Transverse colon (tissue), 4 donors: ENCODE measurements at regions not wholly inside any gene's neighbourhood (a gene's known extent, or its start where the extent isn't known, plus 50 kb on each side); places are given as distances from the start of the nearest gene placed in this dataset.

Source experiments
- DNase-seq: peaks from one replicate; pipeline ENCODE4 v3.0.0-alpha.2; 2019
- H3K27ac ChIP-seq, 4 donors: fragments of 200-600 bp; sonication (generic); 2 replicates each; pipeline ENCODE4 v1.5.1; 2016 to 2018; ENCODE audit warnings: inconsistent platforms in 4 of 4
- H3K27me3 ChIP-seq: fragments of 200-600 bp; sonication (generic); 2 replicates; pipeline ENCODE4 v1.5.1; 2017; ENCODE audit warnings: inconsistent platforms
- H3K36me3 ChIP-seq, 4 donors: fragments of 200-600 bp; sonication (generic); 2 replicates each; pipeline ENCODE4 v1.5.1; 2017 to 2019; ENCODE audit warnings: inconsistent platforms in 4 of 4
- H3K4me1 ChIP-seq, 4 donors: fragments of 200-600 bp; sonication (generic); 2 replicates each; pipeline ENCODE4 v1.5.1; 2017 to 2020; ENCODE audit warnings: inconsistent platforms in 4 of 4
- H3K4me3 ChIP-seq, 4 donors: fragments of 200-600 bp; sonication (generic); 1 replicate in 1 of 4; 2 replicates in 3 of 4; pipeline versions ENCODE4 v1.5.1 to v1.6.1; 2017 to 2019; ENCODE audit warnings: inconsistent platforms in 4 of 4
- H3K9me3 ChIP-seq, 2 donors: fragments of 200-600 bp; sonication (generic); 2 replicates each; pipeline ENCODE4 v1.5.1; 2017 to 2019; ENCODE audit warnings: inconsistent platforms in 2 of 2
- CTCF ChIP-seq, 5 experiments: fragments of 200-600 bp in 3 of 5; fragments of 450-650 bp in 2 of 5; sonication (generic) in 3 of 5; IDR thresholded peaks; 1 replicate in 2 of 5; 2 replicates in 3 of 5; pipeline ENCODE4 v1.5.1; 2016 to 2017; ENCODE audit warnings: antibody characterized with exemption in 5 of 5, inconsistent platforms in 3 of 5, mild to moderate bottlenecking in 2 of 5, moderate library complexity in 1 of 5
- EP300 ChIP-seq: sonication (generic); formaldehyde crosslinking; IDR thresholded peaks from one replicate; pipeline ENCODE4 v1.6.1; 2017; ENCODE audit warnings: antibody characterized with exemption, low read depth
- POLR2A ChIP-seq: fragments of 450-650 bp; IDR thresholded peaks from one replicate; pipeline ENCODE4 v1.6.1; 2016; ENCODE audit warnings: antibody characterized with exemption, mild to moderate bottlenecking, moderate library complexity
- POLR2AphosphoS5 ChIP-seq, 3 donors: sonication (generic); formaldehyde crosslinking; IDR thresholded peaks; one replicate each; pipeline ENCODE4 v1.6.1; 2016; ENCODE audit warnings: antibody characterized with exemption in 3 of 3
- WGBS, 2 donors: methylation state at CpG; one replicate each; pipeline ENCODE4 v1.1.5; 2018; ENCODE audit warnings: low coverage in 1 of 2; 5-methylcytosine and 5-hydroxymethylcytosine counted together
- in situ Hi-C, 4 donors: fragments of 200-750 bp; cut with MboI; loops; one replicate each; pipeline versions ENCODE4 v1.15.0 to v1.15.1; 2017; ENCODE audit warnings: low sequenced_read_pairs in 3 of 4, low pct_ligation_motif_present in 1 of 4, low pct_unique_long_range_greater_than_20kb in 1 of 4
- intact Hi-C: fragments of 100-400 bp; cut with DNase I; formaldehyde crosslinking; loops from one replicate; pipeline ENCODE4 v1.15.1; 2023; ENCODE audit warnings: low total_unique reads

GRCh38 chr14:45916340-45916953 is 663.4 kb upstream of the MIS18BP1 start:
- Histone ChIP-seq H3K9me3 (peaks cover 0 to 6% of the 10 kb centered on the region in 2 donors), H3K4me1 (no peaks in the 10 kb centered on the region), H3K4me3 (no peak overlapping the region), H3K27me3 (no peaks in the 10 kb centered on the region), H3K36me3 (no peaks in the 10 kb centered on the region), H3K27ac (no peak overlapping the region)
- TF ChIP-seq CTCF (IDR thresholded peaks at IDR 0.05): no peak
- TF ChIP-seq POLR2A: no peak
- TF ChIP-seq EP300: no peak
- TF ChIP-seq POLR2AphosphoS5 (IDR thresholded peaks at IDR 0.05): no peak
- intact Hi-C loops (no loop called here), in situ Hi-C loops (no loop called here)
- 31 to 49% methylated on average over 2 to 3 of the region's 3 CpGs for WGBS, 2 donors
- DNase-seq: no peak

GRCh38 chr14:45907782-45908181 is 654.8 kb upstream of the MIS18BP1 start:
- no peak for DNase-seq
- Histone ChIP-seq H3K27ac (no peak overlapping the region), H3K27me3 (no peaks in the 10 kb centered on the region), H3K4me1 (no peaks in the 10 kb centered on the region), H3K36me3 (no peaks in the 10 kb centered on the region), H3K9me3 (no peaks in the 10 kb centered on the region), H3K4me3 (no peak overlapping the region)
- WGBS, 2 donors: 54 to 80% methylated on average over 1 of the region's 1 CpG
- in situ Hi-C loops: no loop called here
- TF ChIP-seq POLR2A (no peak), POLR2AphosphoS5 (IDR thresholded peaks at IDR 0.05) (no peak), EP300 (no peak), CTCF (IDR thresholded peaks at IDR 0.05) (no peak)
- intact Hi-C loops: no loop called here

GRCh38 chr14:45906257-45906656 is 653.3 kb upstream of the MIS18BP1 start:
- intact Hi-C loops (no loop called here), in situ Hi-C loops (no loop called here)
- Histone ChIP-seq H3K4me1 (no peaks in the 10 kb centered on the region), H3K27me3 (no peaks in the 10 kb centered on the region), H3K9me3 (no peaks in the 10 kb centered on the region), H3K36me3 (no peaks in the 10 kb centered on the region), H3K27ac (no peak overlapping the region), H3K4me3 (no peak overlapping the region)
- 56 to 63% methylated on average over 1 of the region's 1 CpG for WGBS, 2 donors
- TF ChIP-seq POLR2A (no peak), CTCF (IDR thresholded peaks at IDR 0.05) (no peak), EP300 (no peak), POLR2AphosphoS5 (IDR thresholded peaks at IDR 0.05) (no peak)
- DNase-seq: no peak

- Histone ChIP-seq H3K4me1 (no peaks in the 10 kb centered on the region), H3K27ac (no peak overlapping the region), H3K27me3 (no peaks in the 10 kb centered on the region), H3K9me3 (no peaks in the 10 kb centered on the region), H3K4me3 (no peak overlapping the region), H3K36me3 (no peaks in the 10 kb centered on the region)
- 71 to 81% methylated on average over 1 of the region's 1 CpG for WGBS, 2 donors
- no peak for DNase-seq
- intact Hi-C loops (no loop called here), in situ Hi-C loops (no loop called here)
- TF ChIP-seq CTCF (IDR thresholded peaks at IDR 0.05) (no peak), POLR2AphosphoS5 (IDR thresholded peaks at IDR 0.05) (no peak), EP300 (no peak), POLR2A (no peak)
Observed at GRCh38 chr14:45905672-45906071, 652.7 kb upstream of the MIS18BP1 start.
